ENCODE measurements at regions not wholly inside any gene's neighbourhood (a gene's known extent, or its start where the extent isn't known, plus 50 kb on each side); places are given as distances from the start of the nearest gene placed in this dataset.

DNA sequence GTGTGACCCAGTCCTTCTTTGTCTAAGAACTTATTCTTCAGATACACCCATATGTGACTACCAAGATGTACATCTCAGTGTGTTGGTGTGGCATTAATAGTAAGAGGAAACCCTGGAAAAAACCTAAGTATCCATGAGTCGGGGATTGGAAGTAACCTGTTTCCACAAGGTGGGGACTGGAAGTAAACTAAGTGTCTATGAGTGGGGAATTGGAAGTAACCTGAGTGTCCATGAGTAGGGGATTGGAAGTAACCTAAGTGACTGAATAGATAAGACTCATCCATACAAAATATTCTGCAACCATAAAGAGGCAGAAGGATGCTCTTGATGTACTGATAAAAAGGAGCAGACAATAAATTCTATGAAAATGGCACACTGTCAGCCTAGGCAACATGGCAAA, 184.7 kb downstream of the PHETA1 start:
- CTCF ChIA-PET, result no interaction called here
- H3K27me3 ChIP-seq (ENCODE audit: insufficient read depth, low read length), result peaks cover 5% of the 10 kb centered on the region; the same call in 1 of the 2 replicates

More for the DNA sequence above, 184.7 kb downstream of the PHETA1 start:
- Histone ChIP-seq H3K4me1 (ENCODE audit: control insufficient read depth in 1 of 2, insufficient read depth in 2 of 2, low read length in 2 of 2) (no peaks in the 10 kb centered on the region), H3K4me3 (replicated peaks in 1 of 2; ENCODE audit: low read depth in 1 of 2, low read length in 2 of 2) (no peak overlapping the region), H3K36me3 (ENCODE audit: control insufficient read depth in 1 of 2, insufficient read depth in 2 of 2, low read length in 2 of 2) (no peaks in the 10 kb centered on the region), H3K9ac (ENCODE audit: low read length) (no peak overlapping the region), H4K20me1 (ENCODE audit: insufficient read depth) (no peaks in the 10 kb centered on the region), H3K4me2 (ENCODE audit: low read length) (no peak overlapping the region), H3K27ac (ENCODE audit: low read depth, low read length) (no peak overlapping the region), H3K79me2 (ENCODE audit: insufficient read depth, low read length) (no peaks in the 10 kb centered on the region), H2AFZ (ENCODE audit: low read depth, low read length, poor library complexity, severe bottlenecking) (no peak overlapping the region), H3K9me2 (ENCODE audit: insufficient read depth) (no peaks in the 10 kb centered on the region), H3K9me3 (ENCODE audit: control insufficient read depth in 1 of 2, insufficient read depth in 1 of 2, low read depth in 1 of 2, low read length in 2 of 2) (no peaks in the 10 kb centered on the region)
- TF ChIP-seq CBX3 (IDR thresholded peaks at IDR 0.05; ENCODE audit: low read depth) (no peak), SRF (IDR thresholded peaks at IDR 0.05; ENCODE audit: low read depth) (no peak), RAD21 (IDR thresholded peaks at IDR 0.05; ENCODE audit: low read depth) (no peak), ZFX (IDR thresholded peaks at IDR 0.05) (no peak), YY1 (IDR thresholded peaks at IDR 0.05; ENCODE audit: extremely low read depth, insufficient replicate concordance, low read depth, low read length) (no peak), POLR2A (IDR thresholded peaks at IDR 0.05; ENCODE audit: borderline replicate concordance, extremely low read depth, insufficient read depth, insufficient read length) (no peak), ZNF274 (IDR thresholded peaks at IDR 0.05; ENCODE audit: low read depth, low read length) (no peak), POLR2AphosphoS5 (IDR thresholded peaks at IDR 0.05; ENCODE audit: low read depth, low read length) (no peak), EGR1 (IDR thresholded peaks at IDR 0.05; ENCODE audit: low read depth) (no peak), ELF1 (IDR thresholded peaks at IDR 0.05; ENCODE audit: borderline replicate concordance, low read depth) (no peak), SIN3A (IDR thresholded peaks at IDR 0.05; ENCODE audit: low read depth) (no peak), JUND (IDR thresholded peaks at IDR 0.05) (no peak), SP1 (IDR thresholded peaks at IDR 0.05; ENCODE audit: low read depth) (no peak), EZH2 (IDR thresholded peaks at IDR 0.05) (no peak), CEBPB (IDR thresholded peaks at IDR 0.05; ENCODE audit: low read depth) (no peak)
- TF ChIP-seq, protein P1, sequence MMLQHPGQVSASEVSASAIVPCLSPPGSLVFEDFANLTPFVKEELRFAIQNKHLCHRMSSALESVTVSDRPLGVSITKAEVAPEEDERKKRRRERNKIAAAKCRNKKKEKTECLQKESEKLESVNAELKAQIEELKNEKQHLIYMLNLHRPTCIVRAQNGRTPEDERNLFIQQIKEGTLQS (IDR thresholded peaks at IDR 0.05), result no peak
- TF ChIP-seq, protein P2, sequence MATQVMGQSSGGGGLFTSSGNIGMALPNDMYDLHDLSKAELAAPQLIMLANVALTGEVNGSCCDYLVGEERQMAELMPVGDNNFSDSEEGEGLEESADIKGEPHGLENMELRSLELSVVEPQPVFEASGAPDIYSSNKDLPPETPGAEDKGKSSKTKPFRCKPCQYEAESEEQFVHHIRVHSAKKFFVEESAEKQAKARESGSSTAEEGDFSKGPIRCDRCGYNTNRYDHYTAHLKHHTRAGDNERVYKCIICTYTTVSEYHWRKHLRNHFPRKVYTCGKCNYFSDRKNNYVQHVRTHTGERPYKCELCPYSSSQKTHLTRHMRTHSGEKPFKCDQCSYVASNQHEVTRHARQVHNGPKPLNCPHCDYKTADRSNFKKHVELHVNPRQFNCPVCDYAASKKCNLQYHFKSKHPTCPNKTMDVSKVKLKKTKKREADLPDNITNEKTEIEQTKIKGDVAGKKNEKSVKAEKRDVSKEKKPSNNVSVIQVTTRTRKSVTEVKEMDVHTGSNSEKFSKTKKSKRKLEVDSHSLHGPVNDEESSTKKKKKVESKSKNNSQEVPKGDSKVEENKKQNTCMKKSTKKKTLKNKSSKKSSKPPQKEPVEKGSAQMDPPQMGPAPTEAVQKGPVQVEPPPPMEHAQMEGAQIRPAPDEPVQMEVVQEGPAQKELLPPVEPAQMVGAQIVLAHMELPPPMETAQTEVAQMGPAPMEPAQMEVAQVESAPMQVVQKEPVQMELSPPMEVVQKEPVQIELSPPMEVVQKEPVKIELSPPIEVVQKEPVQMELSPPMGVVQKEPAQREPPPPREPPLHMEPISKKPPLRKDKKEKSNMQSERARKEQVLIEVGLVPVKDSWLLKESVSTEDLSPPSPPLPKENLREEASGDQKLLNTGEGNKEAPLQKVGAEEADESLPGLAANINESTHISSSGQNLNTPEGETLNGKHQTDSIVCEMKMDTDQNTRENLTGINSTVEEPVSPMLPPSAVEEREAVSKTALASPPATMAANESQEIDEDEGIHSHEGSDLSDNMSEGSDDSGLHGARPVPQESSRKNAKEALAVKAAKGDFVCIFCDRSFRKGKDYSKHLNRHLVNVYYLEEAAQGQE (IDR thresholded peaks at IDR 0.05; ENCODE audit: low read depth), result no peak
- intact Hi-C loops (cut with micrococcal nuclease), result no loop called here
- RAD21 ChIA-PET (ENCODE audit: low non-redundant PET in 1 of 2, low total read pairs in 2 of 2, uncharacterized antibody in 2 of 2, unreplicated experiment in 2 of 2), result no interaction called here
- BruUV-seq (replicated peaks), result no TSS peak
- ATAC-seq (no peak), DNase-seq (ENCODE audit: low read depth, low spot score) (no peak)
- POLR2A ChIA-PET, result no interaction called here
